SK-N-SH treated with all-trans-retinoic acid at 6 μM for 48 hours (cell line): ENCODE measurements at regions not wholly inside any gene's neighbourhood (a gene's known extent, or its start where the extent isn't known, plus 50 kb on each side); places are given as distances from the start of the nearest gene placed in this dataset.

Experiments
- ARNTL ChIP-seq: fragments of 450-650 bp; formaldehyde crosslinking; IDR thresholded peaks from 2 replicates; pipeline ENCODE4 v1.5.0; 2020; ENCODE audit warnings: low read depth, mild to moderate bottlenecking, moderate library complexity, borderline replicate concordance
- GLIS3 ChIP-seq: fragments of 250-450 bp; sonication (Bioruptor Pico); IDR thresholded peaks from 2 replicates; pipeline ENCODE4 v1.5.0; 2020; ENCODE audit warnings: mild to moderate bottlenecking, moderate library complexity
- ISL1 ChIP-seq: fragments of 250-450 bp; sonication (Bioruptor Pico); IDR thresholded peaks from 2 replicates; pipeline ENCODE4 v2.1.2; 2022; ENCODE audit warnings: mild to moderate bottlenecking, moderate library complexity
- TOX ChIP-seq: fragments of 250-450 bp; sonication (Bioruptor Pico); IDR thresholded peaks from 2 replicates; pipeline ENCODE4 v1.8.0; 2021; ENCODE audit warnings: mild to moderate bottlenecking, moderate library complexity, borderline replicate concordance
- ZFP30 ChIP-seq: fragments of 450-650 bp; formaldehyde crosslinking; IDR thresholded peaks from 2 replicates; pipeline ENCODE4 v1.5.0; 2022; ENCODE audit warnings: mild to moderate bottlenecking, moderate library complexity
- ZNF565 ChIP-seq: fragments of 450-650 bp; formaldehyde crosslinking; conservative IDR thresholded peaks from 2 replicates; pipeline ENCODE4 v1.5.0; 2020; ENCODE audit warnings: low read depth, mild to moderate bottlenecking, moderate library complexity
- TF ChIP-seq, protein P1 (sequence below): fragments of 250-450 bp; sonication (Bioruptor Pico); IDR thresholded peaks from 2 replicates; pipeline ENCODE4 v1.8.0; 2020; ENCODE audit warnings: mild to moderate bottlenecking, moderate library complexity, borderline replicate concordance
- TF ChIP-seq, protein P2 (sequence below): fragments of 250-450 bp; sonication (Bioruptor Pico); IDR thresholded peaks from 2 replicates; pipeline ENCODE4 v1.8.0; 2021; ENCODE audit warnings: low read depth, mild to moderate bottlenecking, moderate library complexity, borderline replicate concordance

DNA sequence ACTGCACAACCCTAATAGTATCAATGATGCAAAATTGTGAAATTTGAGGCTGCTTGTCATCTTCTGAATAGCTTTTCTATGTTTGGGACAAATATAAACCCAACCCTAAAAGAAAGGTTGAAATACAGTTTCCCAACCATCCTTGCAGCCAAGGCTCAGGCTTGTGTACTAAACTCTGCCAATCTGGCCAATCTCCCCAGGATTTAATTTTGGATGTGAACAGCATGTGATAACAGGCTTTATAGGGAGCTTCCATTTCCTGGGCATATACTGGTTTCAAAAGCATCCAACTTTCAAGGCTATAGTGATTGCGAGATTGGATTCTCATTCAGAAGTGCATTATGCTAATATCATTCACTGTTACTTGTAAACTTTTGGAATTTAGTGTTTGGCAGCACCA lies 55.7 kb upstream of the MUCL1 start:
- TF ChIP-seq, protein P1, sequence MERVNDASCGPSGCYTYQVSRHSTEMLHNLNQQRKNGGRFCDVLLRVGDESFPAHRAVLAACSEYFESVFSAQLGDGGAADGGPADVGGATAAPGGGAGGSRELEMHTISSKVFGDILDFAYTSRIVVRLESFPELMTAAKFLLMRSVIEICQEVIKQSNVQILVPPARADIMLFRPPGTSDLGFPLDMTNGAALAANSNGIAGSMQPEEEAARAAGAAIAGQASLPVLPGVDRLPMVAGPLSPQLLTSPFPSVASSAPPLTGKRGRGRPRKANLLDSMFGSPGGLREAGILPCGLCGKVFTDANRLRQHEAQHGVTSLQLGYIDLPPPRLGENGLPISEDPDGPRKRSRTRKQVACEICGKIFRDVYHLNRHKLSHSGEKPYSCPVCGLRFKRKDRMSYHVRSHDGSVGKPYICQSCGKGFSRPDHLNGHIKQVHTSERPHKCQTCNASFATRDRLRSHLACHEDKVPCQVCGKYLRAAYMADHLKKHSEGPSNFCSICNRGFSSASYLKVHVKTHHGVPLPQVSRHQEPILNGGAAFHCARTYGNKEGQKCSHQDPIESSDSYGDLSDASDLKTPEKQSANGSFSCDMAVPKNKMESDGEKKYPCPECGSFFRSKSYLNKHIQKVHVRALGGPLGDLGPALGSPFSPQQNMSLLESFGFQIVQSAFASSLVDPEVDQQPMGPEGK (CRISPR knock-in tag): no peak
- TF ChIP-seq GLIS3 (no peak), ISL1 (no peak), ZNF565 (CRISPR knock-in tag) (no peak), ARNTL (CRISPR knock-in tag) (no peak), ZFP30 (CRISPR knock-in tag) (no peak), TOX (CRISPR knock-in tag) (no peak)
- TF ChIP-seq, protein P2, sequence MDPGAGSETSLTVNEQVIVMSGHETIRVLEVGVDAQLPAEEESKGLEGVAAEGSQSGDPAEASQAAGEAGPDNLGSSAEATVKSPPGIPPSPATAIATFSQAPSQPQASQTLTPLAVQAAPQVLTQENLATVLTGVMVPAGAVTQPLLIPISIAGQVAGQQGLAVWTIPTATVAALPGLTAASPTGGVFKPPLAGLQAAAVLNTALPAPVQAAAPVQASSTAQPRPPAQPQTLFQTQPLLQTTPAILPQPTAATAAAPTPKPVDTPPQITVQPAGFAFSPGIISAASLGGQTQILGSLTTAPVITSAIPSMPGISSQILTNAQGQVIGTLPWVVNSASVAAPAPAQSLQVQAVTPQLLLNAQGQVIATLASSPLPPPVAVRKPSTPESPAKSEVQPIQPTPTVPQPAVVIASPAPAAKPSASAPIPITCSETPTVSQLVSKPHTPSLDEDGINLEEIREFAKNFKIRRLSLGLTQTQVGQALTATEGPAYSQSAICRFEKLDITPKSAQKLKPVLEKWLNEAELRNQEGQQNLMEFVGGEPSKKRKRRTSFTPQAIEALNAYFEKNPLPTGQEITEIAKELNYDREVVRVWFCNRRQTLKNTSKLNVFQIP (CRISPR knock-in tag): no peak
